Spleen (tissue), 11 donors: ENCODE measurements at regions not wholly inside any gene's neighbourhood (a gene's known extent, or its start where the extent isn't known, plus 50 kb on each side); places are given as distances from the start of the nearest gene placed in this dataset.

Experiments
- DNase-seq: peaks from one replicate; pipeline ENCODE4 v3.0.0-alpha.2; 2020
- H3K27ac ChIP-seq, 8 donors: fragments of 200-600 bp; sonication (generic) in 7 of 8; 1 replicate in 4 of 8; 2 replicates in 4 of 8; pipeline versions ENCODE4 v1.5.0 to v1.8.0; 2016 to 2021; ENCODE audit warnings: inconsistent platforms in 4 of 8, mild to moderate bottlenecking in 4 of 8, moderate library complexity in 1 of 8
- H3K27me3 ChIP-seq, 7 donors: fragments of 200-600 bp; sonication (generic) in 6 of 7; replicated peaks in 1 of 7; 1 replicate in 4 of 7; 2 replicates in 3 of 7; pipeline versions ENCODE4 v1.5.0 to v1.8.0; 2016 to 2021; ENCODE audit warnings: inconsistent platforms in 3 of 7, mild to moderate bottlenecking in 1 of 7
- H3K36me3 ChIP-seq, 6 donors: fragments of 200-600 bp; sonication (generic) in 5 of 6; 1 replicate in 4 of 6; 2 replicates in 2 of 6; pipeline versions ENCODE4 v1.5.0 to v1.8.0; 2016 to 2021; ENCODE audit warnings: inconsistent platforms in 2 of 6
- H3K4me1 ChIP-seq, 6 donors: fragments of 200-600 bp; sonication (generic) in 5 of 6; 1 replicate in 3 of 6; 2 replicates in 3 of 6; pipeline versions ENCODE4 v1.5.0 to v1.8.0; 2016 to 2021; ENCODE audit warnings: inconsistent platforms in 3 of 6
- H3K4me3 ChIP-seq, 8 donors: fragments of 200-600 bp; sonication (generic) in 7 of 8; 1 replicate in 4 of 8; 2 replicates in 4 of 8; pipeline versions ENCODE4 v1.5.0 to v1.8.0; 2016 to 2021; ENCODE audit warnings: inconsistent platforms in 4 of 8, mild to moderate bottlenecking in 4 of 8, moderate library complexity in 2 of 8
- H3K9me3 ChIP-seq, 8 donors: fragments of 200-600 bp; sonication (generic) in 7 of 8; 1 replicate in 4 of 8; 2 replicates in 4 of 8; pipeline versions ENCODE4 v1.5.0 to v1.8.0; 2016 to 2021; ENCODE audit warnings: inconsistent platforms in 4 of 8
- CTCF ChIP-seq, 11 experiments: fragments of 200-600 bp in 7 of 11; fragments of 450-650 bp in 4 of 11; sonication (generic) in 4 of 11; IDR thresholded peaks in 8 of 11; conservative IDR thresholded peaks in 3 of 11; 1 replicate in 7 of 11; 2 replicates in 4 of 11; pipeline versions ENCODE4 v1.4.0 to v1.8.0; 2016 to 2021; ENCODE audit warnings: antibody characterized with exemption in 11 of 11, inconsistent platforms in 4 of 11, mild to moderate bottlenecking in 1 of 11
- POLR2A ChIP-seq, 3 donors: fragments of 450-650 bp; IDR thresholded peaks; one replicate each; pipeline ENCODE4 v1.5.1; 2017; ENCODE audit warnings: antibody characterized with exemption in 3 of 3, mild to moderate bottlenecking in 1 of 3
- POLR2AphosphoS5 ChIP-seq, 3 donors: sonication (generic); formaldehyde crosslinking; IDR thresholded peaks; one replicate each; pipeline ENCODE4 v1.5.1; 2017; ENCODE audit warnings: antibody characterized with exemption in 3 of 3
- WGBS, 5 donors: extraction: QIAGEN DNeasy Blood & Tissue Kit in 3 of 5; methylation state at CpG; one replicate each; pipeline versions ENCODE4 v1.1.5 to v1.1.7; 2013 to 2018; 5-methylcytosine and 5-hydroxymethylcytosine counted together
- intact Hi-C: fragments of 100-400 bp; cut with DNase I; formaldehyde crosslinking; loops from one replicate; pipeline ENCODE4 v1.15.0; 2023; ENCODE audit warnings: low total_unique reads
- donor health status: healthy with polysubstance abuse.
- donor health status: DM: no; HTN: no; CAD: no; lungs with moderate emphysema.
- donor health status: DM: no; HTN: no; CAD: no.
- donor health status: Bipolar disorder and iron deficiency.
- donor health status: healthy.
- donor health status: DM: no; HTN: no; CAD: no.
- donor health status: DM: yes; HTN: yes; CAD: no.

- Histone ChIP-seq H3K36me3 (no peaks in the 10 kb centered on the region), H3K9me3 (no peaks in the 10 kb centered on the region), H3K4me1 (peaks cover 0 to 7% (median 0%) of the 10 kb centered on the region in 6 donors), H3K27me3 (no peaks in the 10 kb centered on the region), H3K27ac (no peak overlapping the region), H3K4me3 (no peak overlapping the region)
- no peak for DNase-seq
- intact Hi-C loops = no loop called here
- no peak for TF ChIP-seq CTCF (IDR thresholded peaks at IDR 0.05 in 8 of 11, conservative IDR thresholded peaks at IDR 0.05 in 3 of 11)
- TF ChIP-seq POLR2A (IDR thresholded peaks at IDR 0.05) = no peak
- no peak for TF ChIP-seq POLR2AphosphoS5 (IDR thresholded peaks at IDR 0.05)
Observed at GRCh38 chr2:59711121-59711520, 842.3 kb downstream of the BCL11A start.

GRCh38 chr2:59706729-59707128 lies 846.7 kb downstream of the BCL11A start:
- Histone ChIP-seq H3K4me3 (no peak overlapping the region), H3K4me1 (no peaks in the 10 kb centered on the region), H3K27me3 (no peaks in the 10 kb centered on the region), H3K36me3 (no peaks in the 10 kb centered on the region), H3K9me3 (peaks cover 0 to 30% (median 13%) of the 10 kb centered on the region in 8 donors), H3K27ac (no peak overlapping the region)
- TF ChIP-seq POLR2A (IDR thresholded peaks at IDR 0.05) (no peak), POLR2AphosphoS5 (IDR thresholded peaks at IDR 0.05) (no peak), CTCF (IDR thresholded peaks at IDR 0.05 in 8 of 11, conservative IDR thresholded peaks at IDR 0.05 in 3 of 11) (no peak)
- no peak for DNase-seq
- whole genome bisulfite sequencing, 5 donors = 85 to 89% (median 88%) methylated on average over 4 of the region's 4 CpGs
- intact Hi-C loops = no loop called here

GRCh38 chr2:59703796-59704195 lies 849.7 kb downstream of the BCL11A start:
- DNase-seq = no peak
- no peaks in the 10 kb centered on the region for H3K4me1 ChIP-seq
- 59 to 79% (median 64%) methylated on average over 1 of the region's 1 CpG for WGBS, 5 donors
- no peaks in the 10 kb centered on the region for H3K27me3 ChIP-seq
- intact Hi-C loops = no loop called here
- no peak overlapping the region for H3K27ac ChIP-seq
- no peaks in the 10 kb centered on the region for H3K36me3 ChIP-seq
- TF ChIP-seq POLR2AphosphoS5 (IDR thresholded peaks at IDR 0.05) (no peak), POLR2A (IDR thresholded peaks at IDR 0.05) (no peak), CTCF (IDR thresholded peaks at IDR 0.05 in 8 of 11, conservative IDR thresholded peaks at IDR 0.05 in 3 of 11) (no peak)
- H3K9me3 ChIP-seq = peaks cover 0 to 30% (median 13%) of the 10 kb centered on the region in 8 donors
- no peak overlapping the region for H3K4me3 ChIP-seq

- Histone ChIP-seq H3K27ac (no peak overlapping the region), H3K27me3 (no peaks in the 10 kb centered on the region), H3K4me1 (no peaks in the 10 kb centered on the region), H3K4me3 (no peak overlapping the region), H3K36me3 (no peaks in the 10 kb centered on the region), H3K9me3 (peaks cover 0 to 30% (median 13%) of the 10 kb centered on the region in 8 donors)
- no peak for DNase-seq
- 73 to 88% (median 84%) methylated on average over 1 of the region's 1 CpG for WGBS, 5 donors
- TF ChIP-seq POLR2AphosphoS5 (IDR thresholded peaks at IDR 0.05) = no peak
- no peak for TF ChIP-seq CTCF (IDR thresholded peaks at IDR 0.05 in 8 of 11, conservative IDR thresholded peaks at IDR 0.05 in 3 of 11)
- no peak for TF ChIP-seq POLR2A (IDR thresholded peaks at IDR 0.05)
- intact Hi-C loops = no loop called here
Observed at GRCh38 chr2:59702026-59702425, 851.4 kb downstream of the BCL11A start.
